AG10803 (cell line): ENCODE measurements at regions not wholly inside any gene's neighbourhood (a gene's known extent, or its start where the extent isn't known, plus 50 kb on each side); places are given as distances from the start of the nearest gene placed in this dataset.

Experiments used
- DNase-seq: peaks from one replicate; pipeline ENCODE4 v3.0.0; 2010; ENCODE audit warnings: low read depth
- H3K4me3 ChIP-seq: 2 replicates; pipeline ENCODE4 v1.5.1; 2011; ENCODE audit warnings: mild to moderate bottlenecking, low read length, control low read depth
- CTCF ChIP-seq: conservative IDR thresholded peaks from 2 replicates; pipeline ENCODE4 v1.5.1; 2011; ENCODE audit warnings: mild to moderate bottlenecking, low read length, control low read depth, inconsistent platforms

- TF ChIP-seq CTCF, result no peak
- no peak for DNase-seq
- no peak overlapping the region for H3K4me3 ChIP-seq
These were observed 95.0 kb upstream of the BOD1 start for GRCh38 chr5:173711466-173711865.

- no peak for TF ChIP-seq CTCF
- no peak for DNase-seq
- no peak overlapping the region for H3K4me3 ChIP-seq
These were observed 96.2 kb upstream of the BOD1 start for GRCh38 chr5:173712609-173713175.

GRCh38 chr5:173714551-173715428 is 98.3 kb upstream of the BOD1 start:
- DNase-seq, result peak; percentile 76
- H3K4me3 ChIP-seq, result no peak overlapping the region
- no peak for TF ChIP-seq CTCF

GRCh38 chr5:173715607-173716006 is 99.2 kb upstream of the BOD1 start:
- H3K4me3 ChIP-seq, result no peak overlapping the region
- peak; percentile 27 for DNase-seq
- no peak for TF ChIP-seq CTCF

GRCh38 chr5:173716058-173716682 is 99.7 kb upstream of the BOD1 start:
- no peak for TF ChIP-seq CTCF
- DNase-seq, result no peak

GRCh38 chr5:173717959-173718358 is 101.5 kb upstream of the BOD1 start:
- TF ChIP-seq CTCF, result no peak
- no peak overlapping the region for H3K4me3 ChIP-seq
- DNase-seq, result no peak

More at GRCh38 chr5:173716058-173716682, 99.7 kb upstream of the BOD1 start:
- no peak overlapping the region for H3K4me3 ChIP-seq

GRCh38 chr5:173718469-173718868 is 102.0 kb upstream of the BOD1 start:
- no peak for DNase-seq
- TF ChIP-seq CTCF, result no peak
- no peak overlapping the region for H3K4me3 ChIP-seq
